PC-3 (cell line): ENCODE measurements at regions not wholly inside any gene's neighbourhood (a gene's known extent, or its start where the extent isn't known, plus 50 kb on each side); places are given as distances from the start of the nearest gene placed in this dataset.

Source experiments
- ATAC-seq: fragments of 200-7000 bp; cut with Tn5 transposase; 2 replicates; pipeline ENCODE4 v1.9.1; 2020; ENCODE audit warnings: mild to moderate bottlenecking, moderate library complexity
- BruUV-seq: library from RNA; stranded (reverse); fragments of 400-500 nt; replicated peaks from 2 replicates; lab custom pipeline; 2021; lab: Mats Ljungman, UMichigan
- CTCF ChIA-PET: fragments of 300-600 bp; sonication (Branson Sonifier 250); formaldehyde crosslinking; loops from one replicate; lab custom pipeline; 2022; ENCODE audit warnings: antibody characterized with exemption; lab: Charles Lee
- POLR2A ChIA-PET: fragments of 300-600 bp; sonication (Branson Sonifier 250); formaldehyde crosslinking; loops from one replicate; lab custom pipeline; 2022; ENCODE audit warnings: antibody characterized with exemption; ENCODE audit not compliant: unreplicated experiment; lab: Charles Lee
- DNase-seq: peaks from one replicate; pipeline ENCODE4 v3.0.0-alpha.2; 2015
- H2AFZ ChIP-seq: fragments of 300-600 bp; sonication (generic); 2 replicates; pipeline ENCODE4 v1.6.0; 2016; ENCODE audit warnings: antibody characterized with exemption, low read length
- H3F3A ChIP-seq: fragments of 300-600 bp; sonication (generic); one replicate; pipeline ENCODE4 v1.6.0; 2017; ENCODE audit warnings: antibody characterized with exemption, low read length, control low read depth, mild to moderate bottlenecking; ENCODE audit not compliant: unreplicated experiment
- H3K27ac ChIP-seq: fragments of 300-600 bp; sonication (generic); 2 replicates; pipeline ENCODE4 v1.5.1; 2016; ENCODE audit warnings: mild to moderate bottlenecking, low read length
- H3K27me3 ChIP-seq: fragments of 300-600 bp; sonication (generic); 2 replicates; pipeline ENCODE4 v1.6.1; 2016; ENCODE audit warnings: low read length, mixed read lengths
- H3K36me3 ChIP-seq: fragments of 300-600 bp; sonication (generic); 2 replicates; pipeline ENCODE4 v1.6.1; 2016; ENCODE audit warnings: low read depth, mixed run types, low read length, mixed read lengths
- H3K4me1 ChIP-seq: fragments of 300-600 bp; sonication (generic); 2 replicates; pipeline ENCODE4 v1.5.1; 2016; ENCODE audit warnings: low read length; ENCODE audit not compliant: insufficient read depth
- H3K4me2 ChIP-seq: fragments of 300-600 bp; sonication (generic); 2 replicates; pipeline ENCODE4 v1.6.0; 2016; ENCODE audit warnings: low read length
- H3K4me3 ChIP-seq: fragments of 300-600 bp; sonication (generic); 2 replicates; pipeline ENCODE4 v1.5.1; 2016; ENCODE audit warnings: mild to moderate bottlenecking, low read length, mixed read lengths
- H3K79me2 ChIP-seq: fragments of 300-600 bp; sonication (generic); 2 replicates; pipeline ENCODE4 v1.6.1; 2017; ENCODE audit warnings: low read length, mixed read lengths
- H3K9ac ChIP-seq: fragments of 300-600 bp; sonication (generic); 2 replicates; pipeline ENCODE4 v1.6.0; 2016; ENCODE audit warnings: mild to moderate bottlenecking, low read length
- H3K9me2 ChIP-seq: fragments of 300-600 bp; sonication (generic); replicated peaks from 2 replicates; pipeline ENCODE4 v1.6.1; 2016; ENCODE audit warnings: mixed run types, low read length, mixed read lengths
- H3K9me3 ChIP-seq: fragments of 300-600 bp; sonication (generic); 2 replicates; pipeline ENCODE4 v1.6.1; 2016; ENCODE audit warnings: low read length, mixed read lengths
- H4K20me1 ChIP-seq: fragments of 300-600 bp; sonication (generic); 2 replicates; pipeline ENCODE4 v1.6.1; 2016; ENCODE audit warnings: low read length, mixed read lengths
- CTCF ChIP-seq: fragments of 300-600 bp; sonication (generic); conservative IDR thresholded peaks from 2 replicates; pipeline ENCODE4 v1.5.1; 2017; ENCODE audit warnings: antibody characterized with exemption, low read depth, mild to moderate bottlenecking, low read length
- EZH2 ChIP-seq: fragments of 300-600 bp; sonication (generic); IDR thresholded peaks from one replicate; pipeline ENCODE4 v1.6.1; 2017; ENCODE audit warnings: antibody characterized with exemption, mild to moderate bottlenecking, low read length; ENCODE audit not compliant: unreplicated experiment
- EZH2phosphoT487 ChIP-seq: fragments of 300-600 bp; sonication (generic); IDR thresholded peaks from 2 replicates; pipeline ENCODE4 v1.6.1; 2018; ENCODE audit warnings: mild to moderate bottlenecking, antibody characterized with exemption, low read length, borderline replicate concordance
- intact Hi-C: fragments of 100-400 bp; cut with micrococcal nuclease; formaldehyde crosslinking; loops from 2 replicates; pipeline ENCODE4 v1.9.0; 2023

DNA sequence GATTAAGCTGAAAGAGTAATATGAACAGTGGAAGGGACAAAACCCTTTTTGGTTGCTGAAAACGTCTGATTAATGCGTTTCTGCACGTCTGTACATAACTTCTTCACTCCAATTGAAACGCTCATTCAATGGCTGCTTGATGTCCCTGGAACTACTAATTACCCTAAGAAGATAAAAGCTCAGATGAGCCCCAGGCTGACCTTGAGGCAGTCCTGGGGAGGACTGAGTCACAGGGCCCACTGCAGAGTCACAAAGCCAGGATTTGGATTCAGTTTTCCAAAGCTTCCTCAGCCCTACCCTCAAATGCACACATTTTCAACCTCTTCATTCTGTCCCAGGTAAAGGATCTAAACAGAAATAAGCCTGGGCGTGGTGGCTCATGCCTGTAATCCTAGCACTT lies 75.0 kb upstream of the FLT1 start:
- ChIA-PET POLR2A (no interaction called here), CTCF (no interaction called here)
- Histone ChIP-seq H3K9me3 (no peaks in the 10 kb centered on the region), H3K4me2 (no peak overlapping the region), H3K79me2 (no peaks in the 10 kb centered on the region), H3K27ac (no peak overlapping the region), H3K4me1 (peaks cover 5% of the 10 kb centered on the region), H3K9ac (no peak overlapping the region), H3F3A (no peaks in the 10 kb centered on the region), H2AFZ (no peak overlapping the region), H3K4me3 (no peak overlapping the region), H3K9me2 (no peaks in the 10 kb centered on the region), H3K27me3 (no peaks in the 10 kb centered on the region), H3K36me3 (no peaks in the 10 kb centered on the region), H4K20me1 (no peaks in the 10 kb centered on the region)
- intact Hi-C loops, result no loop called here
- ATAC-seq, result no peak
- BruUV-seq, result no TSS peak
- DNase-seq, result no peak
- no peak for TF ChIP-seq EZH2
- no peak for TF ChIP-seq CTCF
- no peak for TF ChIP-seq EZH2phosphoT487

DNA sequence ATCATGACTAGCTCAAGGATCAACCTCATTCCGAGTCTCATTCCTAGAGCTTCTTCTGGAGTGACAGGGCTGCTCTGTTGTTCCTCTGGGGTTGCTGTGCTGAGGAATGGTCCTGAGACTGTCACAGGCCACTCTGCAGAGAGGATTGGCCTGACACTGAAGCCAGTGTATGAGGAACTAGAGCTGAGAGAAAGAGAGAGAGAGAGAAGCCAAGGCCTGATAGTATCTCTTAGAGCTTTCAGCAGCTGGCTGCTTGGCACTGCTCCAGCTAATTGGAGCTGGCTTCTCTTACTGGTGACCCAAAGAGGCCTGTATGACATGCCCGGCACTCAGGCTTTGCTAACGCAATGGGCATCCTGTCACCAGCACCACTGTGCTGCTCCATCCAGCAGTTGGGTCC lies 73.4 kb upstream of the FLT1 start:
- Histone ChIP-seq H3K9me3 (no peaks in the 10 kb centered on the region), H3K4me2 (no peak overlapping the region), H3K79me2 (no peaks in the 10 kb centered on the region), H3K27me3 (no peaks in the 10 kb centered on the region), H3K9me2 (no peaks in the 10 kb centered on the region), H3K36me3 (no peaks in the 10 kb centered on the region), H2AFZ (no peak overlapping the region), H3K9ac (no peak overlapping the region), H3K27ac (no peak overlapping the region), H3F3A (no peaks in the 10 kb centered on the region), H3K4me1 (peaks cover 10% of the 10 kb centered on the region), H4K20me1 (no peaks in the 10 kb centered on the region), H3K4me3 (no peak overlapping the region)
- TF ChIP-seq EZH2phosphoT487 (no peak), EZH2 (no peak), CTCF (no peak)
- ChIA-PET CTCF (no interaction called here), POLR2A (no interaction called here)
- DNase-seq (no peak), ATAC-seq (no peak)
- no TSS peak for BruUV-seq
- intact Hi-C loops, result no loop called here

GRCh38 chr13:28566891-28567290 lies 72.0 kb upstream of the FLT1 start:
- H3K9ac ChIP-seq, result no peak overlapping the region
- no peak overlapping the region for H3K27ac ChIP-seq
- H3K4me1 ChIP-seq, result peaks cover 10% of the 10 kb centered on the region
- no peak overlapping the region for H2AFZ ChIP-seq
- H3K9me3 ChIP-seq, result no peaks in the 10 kb centered on the region
- intact Hi-C loops, result no loop called here
- no peak overlapping the region for H3K4me2 ChIP-seq
- H3K36me3 ChIP-seq, result no peaks in the 10 kb centered on the region
- TF ChIP-seq CTCF, result no peak
- TF ChIP-seq EZH2phosphoT487, result no peak
- no peak for TF ChIP-seq EZH2
- POLR2A ChIA-PET, result no interaction called here
- no peaks in the 10 kb centered on the region for H3F3A ChIP-seq
- ATAC-seq (no peak), DNase-seq (no peak)
- no peaks in the 10 kb centered on the region for H3K79me2 ChIP-seq
- CTCF ChIA-PET, result no interaction called here
- BruUV-seq, result no TSS peak
- no peaks in the 10 kb centered on the region for H3K27me3 ChIP-seq
- no peaks in the 10 kb centered on the region for H4K20me1 ChIP-seq
- no peaks in the 10 kb centered on the region for H3K9me2 ChIP-seq
- H3K4me3 ChIP-seq, result no peak overlapping the region
